ENCODE measurements at regions not wholly inside any gene's neighbourhood (a gene's known extent, or its start where the extent isn't known, plus 50 kb on each side); places are given as distances from the start of the nearest gene placed in this dataset.
A peak's percentile ranks its signal among the peaks of the same experiment; 100 is the strongest.
"Not testable (repeated sequence)": the region's sequence is repeated elsewhere in the genome, so short reads cannot be mapped to it uniquely, and the experiment has no call there.

GRCh38 chr7:94190599-94191061 is 186.5 kb upstream of the BET1 start:
- peak; percentile 97 for DNase-seq (ENCODE audit: low read depth)
- H3K4me3 ChIP-seq (ENCODE audit: low read depth, low read length) = no peak overlapping the region
- no peak for TF ChIP-seq CTCF (conservative IDR thresholded peaks at IDR 0.05; ENCODE audit: low read depth, low read length)

- DNase-seq (ENCODE audit: low read depth) = not testable (repeated sequence)
Measured at GRCh38 chr7:94194426-94194825, 190.3 kb upstream of the BET1 start.

GRCh38 chr7:94195201-94195600 is 191.0 kb upstream of the BET1 start:
- peak; percentile 33 for DNase-seq (ENCODE audit: low read depth)
- H3K4me3 ChIP-seq (ENCODE audit: low read depth, low read length) = no peak overlapping the region
- TF ChIP-seq CTCF (conservative IDR thresholded peaks at IDR 0.05; ENCODE audit: low read depth, low read length) = no peak

More at GRCh38 chr7:94194426-94194825, 190.3 kb upstream of the BET1 start:
- H3K4me3 ChIP-seq (ENCODE audit: low read depth, low read length) = not testable (repeated sequence)

- TF ChIP-seq CTCF (conservative IDR thresholded peaks at IDR 0.05; ENCODE audit: low read depth, low read length) = no peak
- no peak for DNase-seq (ENCODE audit: low read depth)
- H3K4me3 ChIP-seq (ENCODE audit: low read depth, low read length) = no peak overlapping the region
Measured at GRCh38 chr7:94195813-94196212, 191.7 kb upstream of the BET1 start.

- peak; percentile 62 for DNase-seq (ENCODE audit: low read depth)
- TF ChIP-seq CTCF (conservative IDR thresholded peaks at IDR 0.05; ENCODE audit: low read depth, low read length) = no peak
- H3K4me3 ChIP-seq (ENCODE audit: low read depth, low read length) = no peak overlapping the region
Measured at GRCh38 chr7:94205529-94205928, 189.2 kb upstream of the COL1A2 start.

GRCh38 chr7:94206295-94206694 is 188.4 kb upstream of the COL1A2 start:
- no peak for TF ChIP-seq CTCF (conservative IDR thresholded peaks at IDR 0.05; ENCODE audit: low read depth, low read length)
- DNase-seq (ENCODE audit: low read depth) = peak; percentile 37
- no peak overlapping the region for H3K4me3 ChIP-seq (ENCODE audit: low read depth, low read length)

- no peak overlapping the region for H3K4me3 ChIP-seq (ENCODE audit: low read depth, low read length)
- no peak for DNase-seq (ENCODE audit: low read depth)
- no peak for TF ChIP-seq CTCF (conservative IDR thresholded peaks at IDR 0.05; ENCODE audit: low read depth, low read length)
Measured at GRCh38 chr7:94212160-94212559, 182.5 kb upstream of the COL1A2 start.
